Stimulated activated CD4-positive, alpha-beta T cell treated with anti-CD3 and anti-CD28 coated beads, Interleukin-4, amount 100 ng/mL, for 48 hours (primary cell): ENCODE measurements at regions not wholly inside any gene's neighbourhood (a gene's known extent, or its start where the extent isn't known, plus 50 kb on each side); places are given as distances from the start of the nearest gene placed in this dataset.

Source experiments
- DNase-seq, 2 donors: peaks; one replicate each; pipeline ENCODE4 v3.0.0-alpha.2; 2020; ENCODE audit warnings: low read depth in 2 of 2

- DNase-seq = no peak
Measured at GRCh38 chr6:168968801-168969200, 284.8 kb downstream of the THBS2 start.

DNA sequence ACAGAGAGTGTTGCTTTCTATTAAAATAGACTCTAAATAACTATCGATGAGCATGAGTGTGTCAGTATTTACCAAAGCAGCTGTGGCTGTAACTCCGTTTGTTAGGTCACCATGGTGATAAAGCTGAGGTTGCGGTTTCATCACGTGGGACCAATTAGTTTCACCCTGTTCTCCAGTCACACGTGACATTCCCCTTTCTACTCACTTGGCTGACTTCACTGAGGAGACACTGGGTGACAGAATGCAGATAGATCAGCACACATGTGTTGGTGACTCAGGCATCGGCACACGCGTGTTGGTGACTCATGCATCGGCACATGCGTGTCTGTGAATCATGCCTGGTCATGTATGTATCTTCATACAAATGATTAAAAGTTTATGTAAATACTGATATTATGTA is 285.4 kb downstream of the THBS2 start:
- DNase-seq = no peak

GRCh38 chr6:168967281-168967925 is 286.2 kb downstream of the THBS2 start:
- no peak for DNase-seq

- no peak for DNase-seq
Measured at GRCh38 chr6:168964138-168964835, 289.4 kb downstream of the THBS2 start.

GRCh38 chr6:168962886-168963285 is 290.8 kb downstream of the THBS2 start:
- DNase-seq = no peak

DNA sequence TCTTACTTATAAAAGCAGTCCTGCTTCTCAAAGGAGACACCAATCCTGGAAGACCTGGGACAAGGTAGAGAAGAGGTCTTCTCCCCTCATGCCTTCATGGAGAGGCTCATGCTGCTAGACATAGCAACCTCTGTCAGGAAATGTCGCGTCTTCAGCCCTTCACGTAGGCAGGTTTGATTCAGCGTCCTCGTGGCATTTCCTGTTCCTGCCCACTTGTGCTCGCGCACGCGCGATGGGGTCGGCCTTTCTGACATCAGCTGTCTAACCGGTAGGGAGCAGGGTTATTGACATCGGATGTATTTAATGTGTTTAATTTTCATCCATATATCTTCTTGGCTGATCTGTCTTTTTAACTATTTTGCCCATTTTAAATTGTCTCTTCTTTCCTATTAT is 292.4 kb downstream of the THBS2 start:
- no peak for DNase-seq

DNA sequence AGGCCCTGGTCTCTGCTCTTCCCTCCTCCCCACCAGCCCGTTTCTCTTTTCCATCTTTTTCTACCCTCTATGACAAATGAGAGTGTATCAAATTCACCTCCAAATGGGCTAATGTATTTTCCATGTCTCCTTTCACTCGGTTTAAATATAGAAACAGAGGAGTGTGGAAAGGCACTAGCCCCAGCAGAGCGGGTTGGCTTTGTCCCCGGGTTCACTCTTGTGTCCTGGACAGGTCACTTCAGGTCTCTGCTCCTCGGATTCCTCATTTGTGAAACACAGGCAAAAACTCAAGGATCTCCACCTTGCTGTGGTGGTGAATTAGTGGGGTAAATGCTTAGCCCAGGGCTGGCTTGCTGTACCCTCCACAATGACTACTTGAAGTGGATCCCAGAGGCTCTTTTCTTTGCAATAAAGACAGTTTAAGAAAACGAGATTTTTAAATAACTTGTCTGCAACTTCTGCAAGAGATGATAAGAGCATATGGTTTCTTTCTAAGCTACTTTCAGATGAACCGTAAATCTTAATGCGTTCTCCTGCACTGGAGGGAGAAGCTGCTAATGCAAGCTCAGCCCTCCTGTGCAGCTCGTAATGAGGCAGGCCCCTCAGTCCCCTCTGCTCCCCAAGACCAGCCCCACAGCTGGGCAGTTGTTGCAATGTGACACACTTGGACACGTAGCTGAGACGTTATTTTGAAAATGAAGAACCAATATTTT is 292.9 kb downstream of the THBS2 start:
- DNase-seq = no peak

GRCh38 chr6:168959696-168960095 is 293.9 kb downstream of the THBS2 start:
- no peak for DNase-seq

- DNase-seq = peak; percentile 14 to 22
Measured at GRCh38 chr6:168956884-168957730, 296.5 kb downstream of the THBS2 start.

DNA sequence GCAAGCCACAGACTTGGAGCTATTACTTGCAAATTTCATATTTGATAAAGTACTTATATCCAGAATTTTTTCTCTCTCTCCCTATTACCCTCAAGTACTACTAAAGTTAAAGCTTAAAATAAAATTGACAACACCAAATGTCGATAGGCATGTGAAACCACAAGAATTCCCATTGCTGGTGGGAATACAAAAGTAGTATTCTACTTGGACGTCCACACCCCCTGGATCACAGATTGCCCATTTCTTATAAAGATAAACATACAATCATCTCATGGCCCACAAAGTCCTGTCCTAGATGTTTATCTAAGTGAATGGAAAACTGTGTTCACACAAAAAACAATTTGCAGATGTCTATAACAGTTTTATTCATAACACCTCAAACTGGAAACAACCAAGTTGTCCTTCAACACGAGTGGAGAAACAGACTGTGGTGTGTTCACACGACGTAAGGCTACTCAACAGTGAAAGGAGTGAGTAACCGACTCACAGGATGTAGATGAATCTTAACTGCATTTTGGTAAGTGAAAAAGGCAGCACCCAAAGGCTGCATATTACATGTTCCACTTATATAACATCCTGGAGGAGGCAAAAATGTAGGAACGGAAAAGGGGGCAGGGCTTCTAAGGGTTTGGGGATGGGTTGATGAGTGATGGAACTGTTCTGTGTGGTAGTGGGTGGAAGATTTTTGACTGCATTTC is 297.4 kb downstream of the THBS2 start:
- no peak for DNase-seq

DNA sequence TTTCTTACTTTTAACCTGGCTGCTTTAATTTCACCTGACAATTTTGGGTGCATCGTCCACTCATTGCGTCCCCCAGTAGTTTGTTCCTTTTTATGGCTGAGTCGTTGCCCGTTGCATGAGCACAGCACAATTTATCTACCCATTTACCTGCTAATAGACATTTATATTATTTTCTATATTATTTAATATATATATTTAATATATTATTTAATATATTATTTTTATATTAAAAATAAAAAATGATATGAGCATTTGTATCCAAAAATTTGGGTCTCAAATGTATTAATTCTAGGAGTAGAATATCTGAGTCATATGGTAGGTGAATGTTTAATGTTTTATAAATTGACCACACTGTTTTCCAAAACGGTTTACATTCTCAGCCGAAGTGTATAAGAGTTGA is 300.2 kb downstream of the THBS2 start:
- DNase-seq = no peak

GRCh38 chr6:168951217-168951616 is 302.4 kb downstream of the THBS2 start:
- no peak for DNase-seq

- no peak for DNase-seq
Measured at GRCh38 chr6:168950858-168951214, 302.8 kb downstream of the THBS2 start.

- DNase-seq = no peak
Measured at GRCh38 chr6:168949981-168950857, 303.4 kb downstream of the THBS2 start.

DNA sequence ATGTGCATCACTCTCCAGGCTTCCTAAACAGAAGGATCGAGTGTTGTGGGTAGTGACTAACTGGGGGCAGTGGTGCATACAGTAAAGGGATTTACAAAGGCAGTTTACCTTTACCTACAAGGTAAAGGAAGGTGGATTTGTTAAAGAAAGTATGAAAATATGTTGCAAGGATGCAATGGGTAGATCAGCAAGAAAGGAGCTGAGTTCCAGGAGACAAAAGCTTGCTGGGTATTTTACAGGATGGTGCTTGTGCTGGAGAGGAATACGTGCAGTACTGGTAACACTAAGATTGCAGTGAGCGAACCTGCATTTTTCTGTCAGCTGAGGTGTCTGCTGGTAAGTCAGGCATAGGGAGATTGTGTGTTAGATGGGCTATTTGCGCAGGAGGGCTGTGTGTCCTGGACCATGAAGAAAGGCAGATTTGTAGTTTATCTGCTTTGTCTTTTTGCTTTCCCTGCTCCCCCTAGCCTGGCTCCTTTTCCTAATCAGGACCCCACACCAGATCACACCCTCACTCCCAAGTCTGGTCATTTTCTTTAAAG is 304.6 kb downstream of the THBS2 start:
- DNase-seq = no peak

GRCh38 chr6:168948002-168948401 is 305.6 kb downstream of the THBS2 start:
- DNase-seq = no peak

GRCh38 chr6:168943231-168943905 is 310.3 kb downstream of the THBS2 start:
- no peak for DNase-seq

DNA sequence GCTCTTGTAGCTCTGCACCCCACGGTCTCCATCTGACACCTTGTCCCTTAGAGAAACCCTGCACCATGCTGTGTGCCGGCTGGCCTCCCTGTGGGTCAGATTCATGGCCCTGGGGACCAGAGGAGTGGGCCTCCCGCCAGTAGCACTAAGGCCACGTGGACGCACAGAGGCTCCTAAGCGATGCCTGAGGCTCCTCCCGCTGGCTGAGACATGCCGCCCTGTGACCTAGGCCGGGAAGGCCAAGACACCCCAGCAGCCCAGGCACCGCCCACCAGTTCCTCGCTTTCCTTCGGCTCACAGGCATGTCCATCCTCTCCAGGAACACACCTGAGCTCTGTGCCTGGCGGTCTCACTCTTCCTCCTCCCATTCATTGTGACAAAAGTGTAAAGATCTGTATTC is 311.0 kb downstream of the THBS2 start:
- no peak for DNase-seq

- no peak for DNase-seq
Measured at GRCh38 chr6:168941036-168941435, 312.6 kb downstream of the THBS2 start.

- no peak for DNase-seq
Measured at GRCh38 chr6:168939796-168940195, 313.9 kb downstream of the THBS2 start.
